H1 (cell line): ENCODE measurements at regions not wholly inside any gene's neighbourhood (a gene's known extent, or its start where the extent isn't known, plus 50 kb on each side); places are given as distances from the start of the nearest gene placed in this dataset.

Experiments used
- POLR2AphosphoS5 ChIP-seq: IDR thresholded peaks from 2 replicates; pipeline ENCODE4 v1.6.1; 2011; ENCODE audit warnings: low read depth, low read length
- RXRA ChIP-seq: IDR thresholded peaks from 2 replicates; pipeline ENCODE4 v1.6.1; 2011; ENCODE audit warnings: low read depth, mild to moderate bottlenecking, low read length, moderate library complexity; ENCODE audit not compliant: insufficient read depth
- SUZ12 ChIP-seq: fragments of 200-600 bp; sonication (generic); IDR thresholded peaks from 2 replicates; pipeline ENCODE4 v1.6.1; 2012; ENCODE audit warnings: mild to moderate bottlenecking, inconsistent platforms, low read length, moderate library complexity, mixed read lengths
- ZNF274 ChIP-seq: IDR thresholded peaks from 2 replicates; pipeline ENCODE4 v1.7.0; 2012; ENCODE audit warnings: low read length, borderline replicate concordance; ENCODE audit errors: extremely low read depth
- TF ChIP-seq, protein P1 (sequence below), 3 experiments: IDR thresholded peaks; 1 replicate in 2 of 3; 2 replicates in 1 of 3; pipeline versions ENCODE4 v1.5.1 to v1.6.1; 2011; ENCODE audit warnings: low read length in 3 of 3, mild to moderate bottlenecking in 3 of 3, inconsistent platforms in 2 of 3, low read depth in 1 of 3, moderate library complexity in 1 of 3; ENCODE audit not compliant: insufficient read depth in 1 of 3; ENCODE audit errors: control extremely low read depth in 1 of 3

DNA sequence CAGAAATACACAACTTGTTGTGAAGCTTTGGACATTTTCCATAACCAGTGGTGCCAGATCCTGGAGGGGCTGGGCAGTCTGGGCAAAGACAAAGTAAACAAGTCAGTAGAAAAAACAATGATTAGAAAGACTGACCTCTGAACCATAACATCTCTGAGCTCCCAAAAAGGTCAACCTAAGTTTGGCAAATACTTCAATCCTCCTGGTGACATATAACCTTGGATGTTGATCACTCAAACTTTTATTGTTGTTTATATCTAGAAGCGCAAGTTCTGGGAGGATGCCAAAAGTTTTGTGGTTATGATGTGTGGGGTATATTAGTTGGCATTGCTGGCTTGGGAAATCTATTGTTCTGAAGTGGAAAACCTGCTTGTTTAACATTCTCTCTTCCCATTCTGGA, 257.7 kb downstream of the DIPK2A start:
- TF ChIP-seq RXRA (no peak), ZNF274 (no peak), POLR2AphosphoS5 (no peak), SUZ12 (no peak)
- TF ChIP-seq, protein P1, sequence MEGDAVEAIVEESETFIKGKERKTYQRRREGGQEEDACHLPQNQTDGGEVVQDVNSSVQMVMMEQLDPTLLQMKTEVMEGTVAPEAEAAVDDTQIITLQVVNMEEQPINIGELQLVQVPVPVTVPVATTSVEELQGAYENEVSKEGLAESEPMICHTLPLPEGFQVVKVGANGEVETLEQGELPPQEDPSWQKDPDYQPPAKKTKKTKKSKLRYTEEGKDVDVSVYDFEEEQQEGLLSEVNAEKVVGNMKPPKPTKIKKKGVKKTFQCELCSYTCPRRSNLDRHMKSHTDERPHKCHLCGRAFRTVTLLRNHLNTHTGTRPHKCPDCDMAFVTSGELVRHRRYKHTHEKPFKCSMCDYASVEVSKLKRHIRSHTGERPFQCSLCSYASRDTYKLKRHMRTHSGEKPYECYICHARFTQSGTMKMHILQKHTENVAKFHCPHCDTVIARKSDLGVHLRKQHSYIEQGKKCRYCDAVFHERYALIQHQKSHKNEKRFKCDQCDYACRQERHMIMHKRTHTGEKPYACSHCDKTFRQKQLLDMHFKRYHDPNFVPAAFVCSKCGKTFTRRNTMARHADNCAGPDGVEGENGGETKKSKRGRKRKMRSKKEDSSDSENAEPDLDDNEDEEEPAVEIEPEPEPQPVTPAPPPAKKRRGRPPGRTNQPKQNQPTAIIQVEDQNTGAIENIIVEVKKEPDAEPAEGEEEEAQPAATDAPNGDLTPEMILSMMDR (IDR thresholded peaks at IDR 0.05; ENCODE audit: control extremely low read depth in 1 of 3, insufficient read depth in 1 of 3, low read depth in 1 of 3, low read length in 3 of 3) = no peak
